Endodermal cell (in vitro differentiated cells): ENCODE measurements at regions not wholly inside any gene's neighbourhood (a gene's known extent, or its start where the extent isn't known, plus 50 kb on each side); places are given as distances from the start of the nearest gene placed in this dataset.

Experiments
- DNase-seq: peaks from one replicate; pipeline ENCODE4 v3.0.0-alpha.2; 2017
- H3K27ac ChIP-seq: 2 replicates; pipeline ENCODE4 v1.5.1; 2013; ENCODE audit warnings: mild to moderate bottlenecking, low read depth, low read length, moderate library complexity
- H3K27me3 ChIP-seq: 2 replicates; pipeline ENCODE4 v1.6.1; 2013; ENCODE audit warnings: mild to moderate bottlenecking, low read length, moderate library complexity; ENCODE audit not compliant: insufficient read depth, control insufficient read depth, poor library complexity, severe bottlenecking
- H3K36me3 ChIP-seq: 2 replicates; pipeline ENCODE4 v1.7.0; 2013; ENCODE audit warnings: mild to moderate bottlenecking, low read length, moderate library complexity; ENCODE audit not compliant: control insufficient read depth, insufficient read depth
- H3K4me1 ChIP-seq: one replicate; pipeline ENCODE4 v1.7.0; 2013; ENCODE audit warnings: low read length; ENCODE audit not compliant: control insufficient read depth, insufficient read depth
- H3K4me3 ChIP-seq: 2 replicates; pipeline ENCODE4 v1.5.1; 2013; ENCODE audit warnings: mild to moderate bottlenecking, low read length, moderate library complexity
- H3K9ac ChIP-seq: 2 replicates; pipeline ENCODE4 v1.6.1; 2013; ENCODE audit warnings: mild to moderate bottlenecking, low read length, moderate library complexity; ENCODE audit not compliant: poor library complexity, severe bottlenecking; ENCODE audit errors: extremely low read depth
- H3K9me3 ChIP-seq: 2 replicates; pipeline ENCODE4 v1.6.1; 2013; ENCODE audit warnings: mild to moderate bottlenecking, low read length, moderate library complexity; ENCODE audit not compliant: control insufficient read depth
- H3K27ac Mint-ChIP-seq: 2 replicates; pipeline ENCODE4 v1.8.0; 2020; ENCODE audit warnings: mixed read lengths
- H3K27me3 Mint-ChIP-seq: 2 replicates; pipeline ENCODE4 v1.8.0; 2021; ENCODE audit warnings: mild to moderate bottlenecking, mixed read lengths; ENCODE audit not compliant: insufficient read depth
- H3K36me3 Mint-ChIP-seq: 2 replicates; pipeline ENCODE4 v1.8.0; 2020; ENCODE audit warnings: low read depth, mixed read lengths
- H3K4me1 Mint-ChIP-seq: 2 replicates; pipeline ENCODE4 v1.8.0; 2020; ENCODE audit warnings: mixed read lengths
- H3K4me3 Mint-ChIP-seq: 2 replicates; pipeline ENCODE4 v1.8.0; 2020; ENCODE audit warnings: mild to moderate bottlenecking, moderate library complexity, mixed read lengths
- H3K9me3 Mint-ChIP-seq: 2 replicates; pipeline ENCODE4 v1.8.0; 2020; ENCODE audit warnings: mild to moderate bottlenecking, mixed read lengths
- CTCF ChIP-seq: fragments of 200-600 bp; sonication (generic); conservative IDR thresholded peaks from 2 replicates; pipeline ENCODE4 v1.5.0; 2021; ENCODE audit warnings: antibody characterized with exemption, mild to moderate bottlenecking
- WGBS, 2 experiments: methylation state at CpG; one replicate each; pipeline versions ENCODE4 v1.1.5 to v1.1.7; 2013; ENCODE audit warnings: missing lambda C conversion rate in 2 of 2, mixed read lengths in 1 of 2; ENCODE audit not compliant: insufficient coverage in 1 of 2, insufficient read length in 1 of 2; 5-methylcytosine and 5-hydroxymethylcytosine counted together

- no peaks in the 10 kb centered on the region for H3K9me3 Mint-ChIP-seq
- TF ChIP-seq CTCF = no peak
- WGBS, 2 experiments = 72 to 92% methylated on average over 3 to 7 of the region's 7 CpGs
- no peak overlapping the region for H3K27ac Mint-ChIP-seq
- peaks cover 18% of the 10 kb centered on the region for H3K4me1 Mint-ChIP-seq
- no peak for DNase-seq
- Histone ChIP-seq H3K4me3 (no peak overlapping the region), H3K27me3 (no peaks in the 10 kb centered on the region), H3K4me1 (peaks cover 3% of the 10 kb centered on the region), H3K36me3 (no peaks in the 10 kb centered on the region), H3K9ac (no peak overlapping the region), H3K27ac (no peak overlapping the region), H3K9me3 (no peaks in the 10 kb centered on the region)
- H3K4me3 Mint-ChIP-seq = no peak overlapping the region
- peaks cover 2% of the 10 kb centered on the region for H3K27me3 Mint-ChIP-seq
- H3K36me3 Mint-ChIP-seq = no peaks in the 10 kb centered on the region
Measured at GRCh38 chr10:110416776-110417711, 80.7 kb upstream of the DUSP5 start.

GRCh38 chr10:110418218-110418617 lies 79.5 kb upstream of the DUSP5 start:
- no peak overlapping the region for H3K27ac Mint-ChIP-seq
- no peak for DNase-seq
- H3K27ac ChIP-seq = no peak overlapping the region

GRCh38 chr10:110419265-110419664 lies 78.4 kb upstream of the DUSP5 start:
- no peak for TF ChIP-seq CTCF
- Mint-ChIP-seq H3K9me3 (no peaks in the 10 kb centered on the region), H3K27ac (no peak overlapping the region), H3K4me1 (peaks cover 19% of the 10 kb centered on the region), H3K4me3 (no peak overlapping the region), H3K36me3 (no peaks in the 10 kb centered on the region), H3K27me3 (peaks cover 2% of the 10 kb centered on the region)
- Histone ChIP-seq H3K27ac (no peak overlapping the region), H3K9me3 (no peaks in the 10 kb centered on the region), H3K36me3 (no peaks in the 10 kb centered on the region), H3K27me3 (no peaks in the 10 kb centered on the region), H3K9ac (no peak overlapping the region), H3K4me3 (no peak overlapping the region), H3K4me1 (peaks cover 3% of the 10 kb centered on the region)
- DNase-seq = no peak
- WGBS, 2 experiments = 90% methylated on average over 5 of the region's 5 CpGs; no CpG with 5 or more reads in 1 of the 2 experiments

More at GRCh38 chr10:110418218-110418617, 79.5 kb upstream of the DUSP5 start:
- no peak for TF ChIP-seq CTCF
- no peaks in the 10 kb centered on the region for H3K9me3 ChIP-seq
- Mint-ChIP-seq H3K4me1 (peaks cover 19% of the 10 kb centered on the region), H3K27me3 (peaks cover 2% of the 10 kb centered on the region), H3K9me3 (no peaks in the 10 kb centered on the region), H3K36me3 (no peaks in the 10 kb centered on the region), H3K4me3 (no peak overlapping the region)
- H3K4me1 ChIP-seq = peaks cover 3% of the 10 kb centered on the region
- no peaks in the 10 kb centered on the region for H3K36me3 ChIP-seq
- H3K9ac ChIP-seq = no peak overlapping the region
- no peak overlapping the region for H3K4me3 ChIP-seq
- WGBS, 2 experiments = 80 to 81% methylated on average over 6 of the region's 6 CpGs
- no peaks in the 10 kb centered on the region for H3K27me3 ChIP-seq
